ENCODE measurements at regions not wholly inside any gene's neighbourhood (a gene's known extent, or its start where the extent isn't known, plus 50 kb on each side); places are given as distances from the start of the nearest gene placed in this dataset.

- no peak for TF ChIP-seq CTCF (IDR thresholded peaks at IDR 0.05)
- no peak for TF ChIP-seq EZH2 (IDR thresholded peaks at IDR 0.05; ENCODE audit: borderline replicate concordance, insufficient read depth, low read depth, low read length, poor library complexity, severe bottlenecking)
Measured at GRCh38 chr5:23303836-23304235, 203.6 kb upstream of the PRDM9 start.
